HG03558 (cell line): ENCODE measurements at regions not wholly inside any gene's neighbourhood (a gene's known extent, or its start where the extent isn't known, plus 50 kb on each side); places are given as distances from the start of the nearest gene placed in this dataset.
A peak's percentile ranks its signal among the peaks of the same experiment; 100 is the strongest.

Source experiments
- ATAC-seq: cut with Tn5 transposase; IDR thresholded peaks from one replicate; pipeline ENCODE4 v1.9.1; 2021; ENCODE audit warnings: moderate number of reproducible peaks; ENCODE audit not compliant: unreplicated experiment; ENCODE audit errors: extremely low read depth

DNA sequence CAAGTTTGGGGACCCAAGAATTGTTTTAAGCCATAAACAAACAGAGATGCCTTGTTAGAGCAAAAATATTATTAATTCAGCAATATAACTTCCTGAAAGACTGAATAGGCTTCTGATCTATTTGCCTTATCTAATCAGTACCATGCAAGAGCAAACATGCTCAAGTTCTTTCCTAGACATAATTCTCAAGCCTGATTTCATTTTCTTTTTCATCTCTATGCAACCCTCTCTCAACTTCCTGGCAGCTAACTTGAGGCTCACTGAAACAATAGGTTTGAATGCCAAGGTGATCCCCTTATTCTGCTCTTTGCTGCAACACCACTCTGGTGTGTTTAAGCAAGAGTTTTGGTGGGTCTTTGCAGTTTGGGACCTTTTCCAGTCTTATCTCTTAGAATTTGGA lies 230.9 kb upstream of the CD96 start:
- no peak for ATAC-seq

DNA sequence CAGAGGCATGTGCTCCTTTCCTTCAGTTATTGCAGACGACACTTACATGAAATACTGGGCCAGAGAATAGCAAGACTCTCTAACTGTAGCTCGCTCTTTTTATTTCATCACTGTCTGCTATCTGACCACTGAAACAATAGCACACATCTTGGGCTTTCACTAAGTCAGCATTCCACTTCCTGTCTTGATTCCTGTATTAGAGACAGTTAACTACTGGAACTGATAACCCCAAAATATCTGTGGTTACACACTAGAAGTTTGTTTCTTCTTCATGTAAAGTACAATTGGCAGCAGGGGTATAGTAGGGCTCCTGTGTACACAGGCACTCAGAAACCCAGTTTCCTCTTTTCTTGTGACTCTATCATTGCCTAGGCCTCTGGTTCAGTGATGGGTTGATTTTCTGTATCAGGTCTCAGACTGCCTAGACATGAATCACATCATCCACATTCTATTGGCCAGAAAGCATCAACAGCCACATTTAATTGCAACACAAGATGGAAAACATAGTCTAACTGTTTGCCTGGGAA lies 230.2 kb upstream of the CD96 start:
- peak; percentile 83 for ATAC-seq

DNA sequence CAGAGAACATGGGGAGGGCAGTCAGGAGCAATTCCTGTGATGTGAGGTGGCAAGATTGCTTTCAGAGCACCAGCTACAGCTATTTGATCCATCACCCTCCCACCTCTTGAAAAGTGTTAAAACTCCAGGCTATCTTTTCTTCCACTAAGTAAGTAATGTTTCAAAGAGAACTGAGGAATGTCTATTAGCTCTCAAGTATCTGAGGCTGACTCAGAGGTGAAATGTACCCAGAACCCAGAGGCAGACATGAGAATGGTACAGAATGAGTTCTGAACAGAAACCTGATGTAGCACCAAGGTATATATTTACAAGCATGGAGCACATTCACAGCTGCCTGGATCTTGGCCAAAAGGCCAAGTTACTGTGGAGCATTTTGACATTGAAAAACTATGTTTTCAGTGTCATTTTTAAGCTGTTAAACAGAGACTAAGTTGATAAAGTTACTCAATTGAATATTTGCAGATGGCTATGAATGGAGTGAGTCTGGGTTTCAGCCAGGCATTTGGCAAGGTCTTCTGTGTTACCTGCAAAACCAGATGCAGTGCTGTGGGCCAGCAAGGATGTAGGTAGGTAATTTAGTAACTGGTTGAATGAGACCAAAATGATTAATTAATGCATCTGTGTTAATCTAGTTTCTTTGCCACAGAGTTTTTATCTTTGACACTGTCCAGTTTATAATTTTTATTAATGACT lies 227.7 kb upstream of the CD96 start:
- no peak for ATAC-seq

DNA sequence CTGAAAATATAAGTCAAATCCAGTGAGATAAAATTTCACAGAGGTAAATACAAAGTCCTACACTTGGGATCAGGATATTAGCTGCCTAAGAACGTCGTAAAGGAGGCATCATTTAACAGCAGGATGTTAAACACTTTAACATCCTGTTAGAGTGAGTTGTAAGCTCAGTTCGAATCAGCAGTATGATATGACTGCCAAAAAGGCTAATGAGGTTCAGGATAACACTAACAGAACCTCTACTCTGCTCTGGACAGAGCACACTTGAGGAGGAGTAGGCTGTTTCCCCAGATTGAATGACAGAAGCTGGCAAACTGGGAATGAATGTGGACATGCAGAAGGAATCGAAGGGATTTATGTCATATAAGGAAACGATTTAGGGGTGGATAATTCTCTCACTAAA lies 227.1 kb upstream of the CD96 start:
- ATAC-seq: no peak

DNA sequence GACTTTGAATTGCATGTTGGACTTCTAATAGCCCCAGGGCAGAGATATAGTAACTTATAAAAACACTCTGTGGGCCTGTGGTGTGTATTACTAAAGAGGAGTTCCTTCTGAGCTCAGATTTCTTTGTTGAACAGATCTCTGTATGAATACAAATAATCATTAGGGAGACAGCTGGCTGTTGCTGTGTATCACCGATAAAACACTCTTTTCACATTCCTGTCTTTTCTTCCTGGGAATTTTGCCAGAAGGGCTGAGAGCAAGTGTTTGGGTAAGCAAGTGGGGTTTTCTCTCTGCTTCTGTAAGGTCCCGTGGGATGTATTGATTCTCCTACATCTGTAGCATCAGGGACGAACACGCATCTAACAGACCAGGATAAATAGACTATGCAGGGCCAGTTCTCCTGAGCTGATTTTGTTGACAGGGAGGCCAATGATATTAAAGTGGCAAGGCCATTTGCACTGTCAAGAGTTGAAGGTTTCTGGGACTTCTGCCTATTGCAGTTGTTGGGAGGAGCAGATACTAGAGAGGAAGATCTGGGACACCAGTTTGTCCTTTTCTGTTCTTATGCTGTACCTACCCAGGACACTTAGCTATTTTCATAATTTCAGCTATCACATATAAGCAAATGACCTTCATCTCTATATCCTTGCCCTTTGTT lies 225.9 kb upstream of the CD96 start:
- ATAC-seq: no peak

DNA sequence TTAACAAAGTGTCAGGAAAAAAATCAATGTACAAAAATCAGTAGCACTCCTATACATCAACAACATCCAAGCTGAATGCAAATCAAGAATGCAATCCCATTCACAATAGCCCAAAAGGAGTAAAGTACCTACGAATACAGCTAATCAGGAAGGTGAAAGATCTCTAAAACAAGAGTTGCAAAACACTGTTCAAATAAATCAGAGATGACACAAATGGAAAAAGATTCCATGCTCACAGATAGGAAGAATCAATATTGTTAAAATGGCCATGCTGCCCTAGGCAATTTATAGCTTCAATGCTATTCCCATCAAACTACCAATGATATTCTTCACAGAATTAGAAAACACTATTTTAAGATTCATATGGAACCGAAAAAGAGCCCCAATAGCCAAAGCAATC lies 223.7 kb upstream of the CD96 start:
- ATAC-seq: no peak

DNA sequence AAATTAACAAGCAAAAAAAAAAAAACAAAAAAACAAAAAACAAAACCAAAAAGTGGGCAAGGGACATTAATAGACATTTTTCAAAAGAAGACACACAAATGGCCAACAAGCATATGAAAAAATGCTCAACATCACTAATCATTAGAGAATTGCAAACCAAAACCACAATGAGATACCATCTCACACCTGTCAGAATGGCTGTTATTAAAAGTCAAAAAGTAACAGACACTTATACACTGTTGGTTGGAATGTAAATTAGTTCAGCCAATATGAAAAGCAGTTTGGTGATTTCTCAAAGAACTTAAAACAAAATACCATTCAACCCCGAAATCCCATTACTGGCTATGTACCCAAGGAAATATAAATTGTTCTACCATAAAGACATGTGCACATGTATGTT lies 222.4 kb upstream of the CD96 start:
- no peak for ATAC-seq

DNA sequence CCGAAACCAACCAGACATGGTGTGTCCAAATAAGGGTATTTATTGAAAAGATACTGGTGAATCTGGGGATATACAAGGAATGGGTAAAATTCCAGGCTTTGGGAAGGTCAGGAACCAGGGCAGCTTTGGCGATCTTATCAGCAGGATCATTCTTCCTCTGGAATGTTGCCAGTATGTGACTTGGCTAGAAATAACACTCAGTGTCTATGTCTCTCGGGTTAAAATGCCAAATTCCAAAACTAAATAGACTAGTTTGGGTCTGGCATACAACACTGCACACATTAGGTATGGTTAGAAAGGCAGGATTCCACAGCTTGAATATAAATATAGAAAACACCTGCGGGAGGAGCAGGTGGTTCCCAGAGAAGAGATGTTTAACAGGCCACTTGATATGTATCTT lies 220.2 kb upstream of the CD96 start:
- no peak for ATAC-seq

DNA sequence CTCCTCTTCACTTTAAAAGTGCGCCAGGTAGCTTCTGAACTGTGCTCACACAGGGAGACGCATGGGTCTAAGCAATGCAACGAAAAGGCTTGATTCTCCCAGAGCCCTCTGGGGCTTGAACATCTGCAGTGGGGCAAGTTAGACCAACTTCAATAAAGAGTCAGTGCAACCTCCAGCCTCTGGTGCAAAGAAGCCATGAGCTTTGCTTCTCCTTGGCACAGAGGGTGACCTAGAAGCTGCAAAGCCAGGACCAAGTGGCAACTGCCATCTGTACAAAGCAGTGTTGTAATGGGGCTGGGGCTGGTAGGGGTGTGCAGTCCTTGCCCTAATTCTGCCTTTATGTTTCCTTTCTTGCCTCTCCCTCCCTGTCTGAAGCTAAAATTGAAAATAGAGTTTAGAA lies 219.0 kb upstream of the CD96 start:
- ATAC-seq: no peak

DNA sequence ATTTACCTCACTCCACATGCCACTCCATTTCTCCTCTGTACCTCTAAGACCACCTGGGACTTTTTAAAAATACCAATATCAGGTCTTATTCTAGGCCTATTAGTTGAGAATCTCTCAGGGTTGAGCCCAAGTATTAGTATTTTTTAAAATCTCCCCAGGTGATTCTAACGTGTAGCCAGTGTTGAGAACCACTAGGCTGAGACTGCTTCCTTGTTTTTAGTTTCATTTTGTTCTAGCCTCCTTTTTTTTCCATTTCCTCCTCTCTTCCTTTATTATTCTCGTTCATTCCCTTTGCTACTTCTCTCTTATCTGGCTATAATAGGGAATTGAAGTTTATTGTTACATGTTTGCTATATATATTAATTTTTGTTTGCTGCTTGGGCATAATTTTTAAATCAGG lies 217.8 kb upstream of the CD96 start:
- no peak for ATAC-seq

DNA sequence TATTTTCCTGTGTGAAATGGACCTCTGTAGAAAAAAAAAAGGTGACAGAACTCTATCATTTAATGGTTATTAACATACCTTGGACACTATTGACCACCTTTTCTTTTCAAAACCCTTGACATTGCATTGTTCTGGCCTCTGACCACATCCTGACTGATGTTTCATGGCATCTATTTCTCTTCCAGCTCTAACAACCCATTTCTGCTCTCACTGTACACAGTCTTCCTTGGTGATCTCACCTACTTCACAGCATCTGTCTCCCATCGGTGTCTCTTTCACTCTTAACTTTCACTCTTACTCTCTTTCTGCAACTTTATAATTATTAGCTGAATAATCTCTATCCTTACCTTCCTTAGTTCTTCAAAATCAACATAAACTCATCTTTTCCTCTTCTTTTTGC lies 217.4 kb upstream of the CD96 start:
- no peak for ATAC-seq

DNA sequence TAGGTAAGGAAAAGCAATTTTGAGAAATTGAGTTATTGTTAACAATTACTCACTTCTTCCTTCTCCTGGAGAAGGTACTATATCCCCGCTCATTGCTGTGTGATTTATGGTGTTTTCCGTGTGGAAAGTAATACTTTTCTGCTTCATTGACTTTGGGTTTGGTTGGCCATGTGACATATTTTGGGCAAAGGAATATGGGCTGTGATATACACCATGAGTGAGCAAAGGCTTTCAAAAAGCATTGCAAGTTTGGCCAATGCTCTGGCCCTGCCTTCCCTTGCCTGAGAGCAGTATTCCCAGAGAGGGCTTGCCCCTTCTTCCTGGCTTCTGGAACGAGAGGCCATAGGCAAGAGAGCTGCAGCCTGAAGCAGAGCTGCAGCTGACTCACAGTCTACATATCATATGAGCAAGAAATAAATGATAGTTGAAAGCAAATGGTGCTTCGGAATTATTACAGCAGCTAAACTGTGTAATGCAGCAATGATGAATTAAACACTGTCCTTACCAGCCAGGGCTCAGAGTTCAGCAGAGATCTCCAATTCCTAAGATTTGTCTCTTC lies 216.8 kb upstream of the CD96 start:
- no peak for ATAC-seq

DNA sequence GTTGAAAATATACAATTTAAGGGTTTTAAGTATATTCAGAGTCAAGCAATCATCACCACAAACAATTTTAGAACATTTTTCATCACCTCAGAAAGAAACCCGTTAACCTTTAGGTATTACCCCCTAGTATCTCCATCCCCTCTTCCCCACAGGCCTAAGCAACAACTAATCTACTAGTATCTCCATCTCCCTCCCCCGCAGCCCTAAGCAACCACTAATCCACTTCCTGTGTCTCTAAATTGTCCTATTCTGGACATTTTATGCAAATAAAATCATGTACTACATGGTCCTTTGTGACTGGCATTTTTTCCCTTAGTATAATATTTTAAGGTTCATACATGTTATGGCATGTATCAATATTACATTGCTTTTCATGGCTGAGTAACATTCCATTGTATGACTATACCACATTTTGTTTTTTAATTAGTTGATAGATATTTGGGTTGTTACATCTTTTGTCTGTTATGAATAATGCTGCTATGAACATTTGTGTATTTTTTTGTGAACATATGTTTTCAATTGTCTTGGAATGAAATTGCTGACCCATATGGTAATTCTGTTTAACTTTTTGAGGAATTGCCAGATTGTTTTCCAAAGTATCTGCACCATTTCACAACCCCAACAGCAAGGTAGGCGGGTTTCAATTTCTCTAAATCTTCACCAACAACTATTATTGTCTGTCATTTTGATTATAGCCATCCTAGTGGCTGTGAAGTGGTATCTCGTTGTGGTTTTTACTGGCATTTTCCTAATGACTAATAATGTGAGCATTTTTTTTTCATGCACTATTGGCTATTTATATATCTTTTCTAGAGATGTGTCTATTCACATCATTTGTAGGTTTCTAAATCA lies 215.6 kb upstream of the CD96 start:
- ATAC-seq: no peak

DNA sequence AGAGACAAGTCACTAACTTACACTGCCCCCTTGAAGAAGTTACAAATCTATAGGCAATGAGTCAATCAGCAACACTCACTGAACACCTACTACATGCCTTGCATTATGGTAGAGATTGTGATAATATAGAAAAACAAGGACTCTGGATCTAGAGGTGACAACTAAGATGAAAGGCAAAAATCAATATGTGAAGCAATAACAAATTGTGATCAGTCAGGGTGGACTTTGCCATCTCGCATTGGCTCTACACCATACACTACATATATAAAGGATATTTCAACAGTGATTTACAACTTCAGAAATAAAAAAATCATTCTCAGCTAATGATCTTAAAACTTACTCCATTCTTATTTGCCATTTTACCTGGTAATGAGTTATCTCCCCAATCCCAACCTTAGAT lies 210.7 kb upstream of the CD96 start:
- ATAC-seq: no peak

DNA sequence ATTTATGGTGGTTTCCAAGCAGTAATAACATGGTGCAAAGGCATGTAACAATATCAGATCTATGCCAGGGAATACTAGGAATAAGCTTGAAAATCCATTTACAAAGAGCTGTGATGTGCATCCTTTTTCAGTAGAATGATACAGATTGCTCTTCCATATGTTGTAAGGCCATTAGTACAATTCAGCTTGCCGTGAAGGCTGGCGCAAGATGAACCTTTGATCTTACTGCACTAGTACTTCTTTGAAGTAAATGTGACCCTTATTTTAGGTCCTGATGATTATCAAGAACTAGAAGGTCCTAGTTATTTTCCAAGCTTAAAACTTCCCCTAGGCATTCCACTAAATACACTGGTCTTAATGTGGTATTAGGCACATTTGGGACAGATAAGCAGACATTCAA lies 210.1 kb upstream of the CD96 start:
- no peak for ATAC-seq

DNA sequence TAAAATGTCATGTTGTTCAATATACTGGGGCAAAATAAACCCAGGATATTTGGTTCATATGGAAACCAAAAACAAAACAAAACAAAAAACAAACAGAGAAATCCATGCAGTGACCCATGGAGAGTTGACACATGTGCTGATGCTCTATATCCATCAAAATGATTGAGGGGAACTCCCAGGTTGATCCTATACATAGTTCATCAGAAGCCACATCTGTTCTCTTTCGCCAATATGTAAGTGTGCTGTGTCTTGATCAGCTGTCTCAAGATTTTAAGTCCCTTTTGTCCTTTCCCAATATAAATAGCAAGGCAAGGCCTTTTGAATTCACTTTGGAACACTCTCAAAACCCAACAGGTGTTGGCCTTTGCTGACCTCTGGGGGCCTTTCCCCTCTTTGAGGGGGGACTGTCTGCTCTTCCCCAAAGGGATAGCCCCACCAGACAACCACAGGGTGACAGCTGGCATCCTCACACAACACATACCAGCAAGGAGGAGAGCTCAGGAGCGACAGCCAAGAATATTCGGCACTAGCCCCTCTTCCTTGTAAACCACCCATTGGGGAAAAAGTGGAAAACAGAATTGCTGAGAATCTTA lies 209.4 kb upstream of the CD96 start:
- ATAC-seq: no peak

DNA sequence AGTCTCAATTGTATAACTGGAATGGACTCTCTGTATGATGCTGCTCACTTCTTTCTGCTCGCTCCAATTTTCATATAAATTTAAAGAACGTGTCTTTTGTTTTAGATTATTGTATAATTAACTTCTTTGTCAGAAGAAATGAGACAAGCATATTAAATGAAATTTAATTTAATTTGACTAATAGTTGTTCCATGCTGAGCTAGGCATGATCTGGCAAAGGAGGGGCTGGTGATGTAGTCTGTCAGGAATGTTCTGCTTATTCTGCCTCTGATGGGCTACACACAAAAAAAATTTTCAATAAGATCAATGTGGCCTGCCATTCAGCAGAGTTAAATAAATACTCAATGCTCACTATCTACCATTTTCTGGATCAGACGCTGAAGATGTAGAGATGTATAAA lies 208.4 kb upstream of the CD96 start:
- no peak for ATAC-seq

DNA sequence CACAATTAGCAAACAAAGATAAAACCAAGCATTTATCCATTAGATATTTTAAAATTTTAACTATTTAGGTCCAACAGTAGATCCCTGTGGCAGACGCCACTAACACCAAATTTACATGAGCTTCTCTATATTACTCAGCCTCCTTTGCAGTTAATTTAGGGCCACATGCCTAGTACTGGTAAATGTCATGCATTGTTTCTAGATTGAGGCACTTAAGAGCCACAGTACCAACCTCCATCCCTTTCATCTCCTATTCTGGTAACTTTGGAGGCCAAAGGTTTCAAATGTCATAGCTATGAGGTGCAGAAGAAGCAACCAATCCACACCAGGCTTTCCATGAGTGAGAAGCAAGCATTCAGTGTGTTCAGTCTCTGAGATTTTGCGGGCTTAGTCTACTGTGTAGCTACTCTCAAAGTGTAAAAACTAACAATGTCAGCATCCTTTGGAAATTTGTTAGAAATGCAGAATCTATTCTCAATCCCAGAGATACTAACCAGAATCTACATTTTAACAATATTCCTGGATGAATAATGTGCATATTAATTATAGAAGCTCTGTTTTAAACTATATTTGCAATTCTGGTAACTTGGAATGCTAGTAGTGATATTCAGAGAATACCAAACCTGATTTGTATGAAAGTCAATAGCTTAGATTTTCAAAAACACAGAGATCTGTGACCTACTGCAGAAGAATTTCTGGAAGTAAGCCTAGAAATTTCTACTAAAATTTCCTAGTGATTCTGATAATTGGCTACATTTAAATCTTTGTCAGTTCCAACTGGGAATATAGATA lies 206.3 kb upstream of the CD96 start:
- no peak for ATAC-seq

DNA sequence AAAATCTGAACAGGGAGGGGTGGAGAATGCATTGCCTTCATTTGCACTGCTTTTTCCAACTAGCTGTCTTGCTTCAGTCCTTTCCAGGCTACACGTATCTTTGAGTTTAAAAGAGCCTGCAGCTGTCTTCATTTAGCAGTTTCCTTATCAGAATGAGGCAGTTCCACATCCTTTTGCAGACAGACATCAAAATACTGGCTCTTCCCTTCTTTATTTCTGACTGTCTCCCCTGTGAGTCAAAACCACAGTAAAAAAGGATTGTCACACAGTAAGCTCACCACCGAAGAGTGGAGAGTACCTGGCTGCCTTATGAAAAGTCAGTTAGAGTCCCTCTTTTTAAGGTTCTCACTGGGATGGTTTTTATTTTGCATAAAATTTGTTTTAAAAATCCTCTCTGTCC lies 205.5 kb upstream of the CD96 start:
- ATAC-seq: no peak
